BLaER1 (cell line): ENCODE measurements at regions not wholly inside any gene's neighbourhood (a gene's known extent, or its start where the extent isn't known, plus 50 kb on each side); places are given as distances from the start of the nearest gene placed in this dataset.
"Not testable (repeated sequence)": the region's sequence is repeated elsewhere in the genome, so short reads cannot be mapped to it uniquely, and the experiment has no call there.

Experiments
- H3K27ac ChIP-seq: shearing (Covaris generic); formaldehyde crosslinking; 2 replicates; pipeline ENCODE4 v1.8.1; 2022
- H3K27me3 ChIP-seq: shearing (Covaris generic); formaldehyde crosslinking; 2 replicates; pipeline ENCODE4 v1.8.1; 2022
- H3K36me3 ChIP-seq: shearing (Covaris generic); formaldehyde crosslinking; 2 replicates; pipeline ENCODE4 v1.8.1; 2022
- H3K4me1 ChIP-seq: shearing (Covaris generic); formaldehyde crosslinking; 2 replicates; pipeline ENCODE4 v1.8.1; 2022
- H3K4me2 ChIP-seq: shearing (Covaris generic); formaldehyde crosslinking; 2 replicates; pipeline ENCODE4 v1.8.1; 2022
- H3K4me3 ChIP-seq: shearing (Covaris generic); formaldehyde crosslinking; 2 replicates; pipeline ENCODE4 v1.8.1; 2022
- H3K9ac ChIP-seq: shearing (Covaris generic); formaldehyde crosslinking; 2 replicates; pipeline ENCODE4 v1.8.1; 2022
- H3K9me3 ChIP-seq: shearing (Covaris generic); formaldehyde crosslinking; 2 replicates; pipeline ENCODE4 v1.8.1; 2022
- H4K20me1 ChIP-seq: shearing (Covaris generic); formaldehyde crosslinking; 2 replicates; pipeline ENCODE4 v1.8.1; 2022
- Cebpa-rat ChIP-seq: shearing (Covaris generic); IDR thresholded peaks from 2 replicates; pipeline ENCODE4 v1.8.1; 2022

- no peak for TF ChIP-seq Cebpa-rat
- Histone ChIP-seq H3K27ac (no peak overlapping the region), H4K20me1 (no peaks in the 10 kb centered on the region), H3K36me3 (no peaks in the 10 kb centered on the region), H3K4me1 (no peaks in the 10 kb centered on the region), H3K9ac (no peak overlapping the region), H3K27me3 (no peaks in the 10 kb centered on the region), H3K4me2 (no peak overlapping the region), H3K4me3 (no peak overlapping the region), H3K9me3 (no peaks in the 10 kb centered on the region)
Observed at GRCh38 chr14:37746140-37746832, 150.9 kb downstream of the TTC6 start.

- Histone ChIP-seq H3K4me2 (no peak overlapping the region), H3K9ac (no peak overlapping the region), H4K20me1 (no peaks in the 10 kb centered on the region), H3K27ac (no peak overlapping the region), H3K9me3 (no peaks in the 10 kb centered on the region), H3K36me3 (no peaks in the 10 kb centered on the region), H3K4me1 (no peaks in the 10 kb centered on the region), H3K27me3 (no peaks in the 10 kb centered on the region), H3K4me3 (no peak overlapping the region)
- TF ChIP-seq Cebpa-rat = no peak
Observed at GRCh38 chr14:37753459-37753858, 158.0 kb downstream of the TTC6 start.

GRCh38 chr14:37760275-37760674 lies 164.8 kb downstream of the TTC6 start:
- H3K27me3 ChIP-seq, H3K36me3 ChIP-seq, H3K4me1 ChIP-seq, H3K4me3 ChIP-seq, H3K9me3 ChIP-seq, H3K4me2 ChIP-seq, H4K20me1 ChIP-seq, H3K9ac ChIP-seq, H3K27ac ChIP-seq: not testable (repeated sequence)

GRCh38 chr14:37763266-37763665 lies 167.8 kb downstream of the TTC6 start:
- no peak overlapping the region for H3K27ac ChIP-seq
- no peaks in the 10 kb centered on the region for H4K20me1 ChIP-seq
- no peak overlapping the region for H3K4me2 ChIP-seq
- no peaks in the 10 kb centered on the region for H3K27me3 ChIP-seq
- H3K4me1 ChIP-seq = no peaks in the 10 kb centered on the region
- no peaks in the 10 kb centered on the region for H3K9me3 ChIP-seq
- no peak overlapping the region for H3K4me3 ChIP-seq
- TF ChIP-seq Cebpa-rat = no peak
- no peaks in the 10 kb centered on the region for H3K36me3 ChIP-seq
- H3K9ac ChIP-seq = no peak overlapping the region

- H3K4me2 ChIP-seq, H3K36me3 ChIP-seq, H3K27me3 ChIP-seq, H3K27ac ChIP-seq, H3K9me3 ChIP-seq, H4K20me1 ChIP-seq, H3K4me1 ChIP-seq, H3K9ac ChIP-seq, H3K4me3 ChIP-seq: not testable (repeated sequence)
Observed at GRCh38 chr14:37772283-37772682, 176.9 kb downstream of the TTC6 start.

- Histone ChIP-seq H3K9me3 (no peaks in the 10 kb centered on the region), H3K4me2 (no peak overlapping the region), H4K20me1 (no peaks in the 10 kb centered on the region), H3K9ac (no peak overlapping the region), H3K27me3 (no peaks in the 10 kb centered on the region), H3K27ac (no peak overlapping the region), H3K4me1 (no peaks in the 10 kb centered on the region), H3K4me3 (no peak overlapping the region), H3K36me3 (no peaks in the 10 kb centered on the region)
- TF ChIP-seq Cebpa-rat = no peak
Observed at GRCh38 chr14:37776791-37777499, 181.5 kb downstream of the TTC6 start.

- Histone ChIP-seq H4K20me1 (no peaks in the 10 kb centered on the region), H3K36me3 (no peaks in the 10 kb centered on the region), H3K9ac (no peak overlapping the region), H3K9me3 (no peaks in the 10 kb centered on the region), H3K27ac (no peak overlapping the region), H3K4me2 (no peak overlapping the region), H3K27me3 (no peaks in the 10 kb centered on the region), H3K4me3 (no peak overlapping the region), H3K4me1 (no peaks in the 10 kb centered on the region)
- no peak for TF ChIP-seq Cebpa-rat
Observed at GRCh38 chr14:37778135-37778943, 182.9 kb downstream of the TTC6 start.

- TF ChIP-seq Cebpa-rat = no peak
Observed at GRCh38 chr14:37779480-37779879, 184.1 kb downstream of the TTC6 start.

GRCh38 chr14:37780731-37781130 lies 185.3 kb downstream of the TTC6 start:
- H3K4me1 ChIP-seq, H3K4me2 ChIP-seq, H3K27ac ChIP-seq: not testable (repeated sequence)

More at GRCh38 chr14:37779480-37779879, 184.1 kb downstream of the TTC6 start:
- Histone ChIP-seq H3K9me3 (no peaks in the 10 kb centered on the region), H3K36me3 (no peaks in the 10 kb centered on the region), H3K27me3 (no peaks in the 10 kb centered on the region), H3K27ac (no peak overlapping the region), H3K4me1 (no peaks in the 10 kb centered on the region), H3K4me3 (no peak overlapping the region), H3K4me2 (no peak overlapping the region), H3K9ac (no peak overlapping the region), H4K20me1 (no peaks in the 10 kb centered on the region)

GRCh38 chr14:37784203-37784826 lies 188.9 kb downstream of the TTC6 start:
- not testable (repeated sequence) for H3K4me3 ChIP-seq

More at GRCh38 chr14:37780731-37781130, 185.3 kb downstream of the TTC6 start:
- H3K36me3 ChIP-seq, H3K4me3 ChIP-seq, H3K9me3 ChIP-seq, H3K9ac ChIP-seq, H4K20me1 ChIP-seq, H3K27me3 ChIP-seq: not testable (repeated sequence)

GRCh38 chr14:37784827-37785223 lies 189.4 kb downstream of the TTC6 start:
- H3K27me3 ChIP-seq, H3K4me1 ChIP-seq, H3K4me2 ChIP-seq, H3K9ac ChIP-seq, H3K36me3 ChIP-seq, H3K27ac ChIP-seq, H4K20me1 ChIP-seq, H3K4me3 ChIP-seq, H3K9me3 ChIP-seq: not testable (repeated sequence)

More at GRCh38 chr14:37784203-37784826, 188.9 kb downstream of the TTC6 start:
- H3K36me3 ChIP-seq, H3K27ac ChIP-seq, H3K4me2 ChIP-seq, H3K4me1 ChIP-seq, H4K20me1 ChIP-seq, H3K9me3 ChIP-seq, H3K27me3 ChIP-seq, H3K9ac ChIP-seq: not testable (repeated sequence)

- not testable (repeated sequence) for H3K27ac ChIP-seq, H3K4me3 ChIP-seq, H3K4me2 ChIP-seq, H3K4me1 ChIP-seq, H3K9ac ChIP-seq, H3K36me3 ChIP-seq, H3K9me3 ChIP-seq, H3K27me3 ChIP-seq, H4K20me1 ChIP-seq
Observed at GRCh38 chr14:37785298-37785697, 189.9 kb downstream of the TTC6 start.

- not testable (repeated sequence) for H3K9me3 ChIP-seq, H3K9ac ChIP-seq, H3K4me1 ChIP-seq, H4K20me1 ChIP-seq, H3K27me3 ChIP-seq, H3K27ac ChIP-seq, H3K4me3 ChIP-seq, H3K4me2 ChIP-seq, H3K36me3 ChIP-seq
Observed at GRCh38 chr14:37786114-37786625, 190.7 kb downstream of the TTC6 start.
